HG02588 (cell line): ENCODE measurements at regions not wholly inside any gene's neighbourhood (a gene's known extent, or its start where the extent isn't known, plus 50 kb on each side); places are given as distances from the start of the nearest gene placed in this dataset.

Source experiments
- ATAC-seq: cut with Tn5 transposase; IDR thresholded peaks from one replicate; pipeline ENCODE4 v1.9.1; 2021; ENCODE audit warnings: mild to moderate bottlenecking, moderate library complexity; ENCODE audit not compliant: unreplicated experiment

- no peak for ATAC-seq
These were observed 50.3 kb upstream of the FNDC1 start for GRCh38 chr6:159118924-159119323.

- ATAC-seq: no peak
These were observed 51.6 kb upstream of the FNDC1 start for GRCh38 chr6:159117563-159117962.

GRCh38 chr6:159117046-159117445, 52.2 kb upstream of the FNDC1 start:
- no peak for ATAC-seq

- peak; percentile 54 for ATAC-seq
These were observed 52.9 kb upstream of the FNDC1 start for GRCh38 chr6:159116343-159116742.

GRCh38 chr6:159114569-159114968, 54.6 kb upstream of the FNDC1 start:
- no peak for ATAC-seq

- no peak for ATAC-seq
These were observed 56.0 kb upstream of the FNDC1 start for GRCh38 chr6:159113223-159113622.

GRCh38 chr6:159112714-159113113, 56.5 kb upstream of the FNDC1 start:
- no peak for ATAC-seq

GRCh38 chr6:159110748-159111147, 58.5 kb upstream of the FNDC1 start:
- ATAC-seq: no peak

GRCh38 chr6:159110013-159110412, 59.2 kb upstream of the FNDC1 start:
- no peak for ATAC-seq

GRCh38 chr6:159109391-159109790, 59.8 kb upstream of the FNDC1 start:
- no peak for ATAC-seq

- no peak for ATAC-seq
These were observed 60.7 kb upstream of the FNDC1 start for GRCh38 chr6:159108426-159108985.

GRCh38 chr6:159107451-159108260, 61.5 kb upstream of the FNDC1 start:
- no peak for ATAC-seq

- ATAC-seq: peak; percentile 87
These were observed 61.9 kb upstream of the TAGAP start for GRCh38 chr6:159106627-159107241.

- no peak for ATAC-seq
These were observed 60.9 kb upstream of the TAGAP start for GRCh38 chr6:159105716-159106115.

- no peak for ATAC-seq
These were observed 60.1 kb upstream of the TAGAP start for GRCh38 chr6:159104931-159105330.

- ATAC-seq: peak; percentile 52
These were observed 59.6 kb upstream of the TAGAP start for GRCh38 chr6:159104163-159104925.

GRCh38 chr6:159103396-159104162, 58.8 kb upstream of the TAGAP start:
- no peak for ATAC-seq

GRCh38 chr6:159102373-159103160, 57.8 kb upstream of the TAGAP start:
- no peak for ATAC-seq

- ATAC-seq: no peak
These were observed 56.9 kb upstream of the TAGAP start for GRCh38 chr6:159101656-159102055.
